ENCODE measurements at regions not wholly inside any gene's neighbourhood (a gene's known extent, or its start where the extent isn't known, plus 50 kb on each side); places are given as distances from the start of the nearest gene placed in this dataset.

DNA sequence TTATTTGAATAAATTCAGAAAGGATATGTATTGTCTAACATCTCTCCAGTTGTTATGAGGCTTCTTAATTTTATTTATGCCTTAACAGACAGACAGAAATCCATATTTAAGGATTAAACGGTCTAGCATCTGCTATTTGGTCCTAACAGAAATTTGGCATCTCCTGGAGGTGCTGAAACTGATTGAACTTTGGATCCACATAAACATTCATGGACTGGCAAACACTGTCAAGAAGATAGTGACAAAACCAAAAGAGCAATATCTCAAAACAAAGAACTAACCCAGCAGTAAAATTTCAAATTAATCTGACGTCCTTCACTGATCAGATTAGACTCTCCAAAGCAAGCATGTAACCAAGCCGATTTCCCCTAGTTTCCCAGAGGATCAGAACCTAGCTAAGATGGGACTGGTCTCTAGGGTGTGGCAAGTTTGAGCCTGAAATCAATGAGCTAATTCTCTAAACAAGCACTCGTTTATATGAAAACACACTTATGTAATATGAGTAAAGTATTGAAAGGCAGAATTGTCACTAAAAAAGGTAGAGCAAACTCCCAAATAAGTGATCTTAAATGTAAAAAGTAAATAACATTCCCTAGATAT is 139.5 kb downstream of the NOL4 start:
- no peak for TF ChIP-seq SMC3 (IDR thresholded peaks at IDR 0.05; ENCODE audit: low read depth, low read length)
- no peak for TF ChIP-seq RAD21 (IDR thresholded peaks at IDR 0.05; ENCODE audit: low read length)
- TF ChIP-seq, protein P1, sequence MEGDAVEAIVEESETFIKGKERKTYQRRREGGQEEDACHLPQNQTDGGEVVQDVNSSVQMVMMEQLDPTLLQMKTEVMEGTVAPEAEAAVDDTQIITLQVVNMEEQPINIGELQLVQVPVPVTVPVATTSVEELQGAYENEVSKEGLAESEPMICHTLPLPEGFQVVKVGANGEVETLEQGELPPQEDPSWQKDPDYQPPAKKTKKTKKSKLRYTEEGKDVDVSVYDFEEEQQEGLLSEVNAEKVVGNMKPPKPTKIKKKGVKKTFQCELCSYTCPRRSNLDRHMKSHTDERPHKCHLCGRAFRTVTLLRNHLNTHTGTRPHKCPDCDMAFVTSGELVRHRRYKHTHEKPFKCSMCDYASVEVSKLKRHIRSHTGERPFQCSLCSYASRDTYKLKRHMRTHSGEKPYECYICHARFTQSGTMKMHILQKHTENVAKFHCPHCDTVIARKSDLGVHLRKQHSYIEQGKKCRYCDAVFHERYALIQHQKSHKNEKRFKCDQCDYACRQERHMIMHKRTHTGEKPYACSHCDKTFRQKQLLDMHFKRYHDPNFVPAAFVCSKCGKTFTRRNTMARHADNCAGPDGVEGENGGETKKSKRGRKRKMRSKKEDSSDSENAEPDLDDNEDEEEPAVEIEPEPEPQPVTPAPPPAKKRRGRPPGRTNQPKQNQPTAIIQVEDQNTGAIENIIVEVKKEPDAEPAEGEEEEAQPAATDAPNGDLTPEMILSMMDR (IDR thresholded peaks at IDR 0.05): no peak
- TF ChIP-seq FOXM1 (IDR thresholded peaks at IDR 0.05; ENCODE audit: low read depth): no peak
- TF ChIP-seq JUND (IDR thresholded peaks at IDR 0.05): no peak
- TF ChIP-seq MXI1 (IDR thresholded peaks at IDR 0.05; ENCODE audit: low read depth, low read length): no peak
- no peak for TF ChIP-seq EZH2phosphoT487 (IDR thresholded peaks at IDR 0.05; ENCODE audit: borderline replicate concordance, low read depth)
- TF ChIP-seq TAF1 (IDR thresholded peaks at IDR 0.05; ENCODE audit: borderline replicate concordance, low read depth, low read length): no peak
- no peak for TF ChIP-seq YY1 (IDR thresholded peaks at IDR 0.05; ENCODE audit: low read depth)
- no peak for TF ChIP-seq CHD2 (IDR thresholded peaks at IDR 0.05; ENCODE audit: low read length, partially characterized antibody)
- TF ChIP-seq, protein P2, sequence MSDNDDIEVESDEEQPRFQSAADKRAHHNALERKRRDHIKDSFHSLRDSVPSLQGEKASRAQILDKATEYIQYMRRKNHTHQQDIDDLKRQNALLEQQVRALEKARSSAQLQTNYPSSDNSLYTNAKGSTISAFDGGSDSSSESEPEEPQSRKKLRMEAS (IDR thresholded peaks at IDR 0.05; ENCODE audit: low read depth): no peak
- TF ChIP-seq POLR2AphosphoS5 (IDR thresholded peaks at IDR 0.05; ENCODE audit: low read depth, low read length): no peak
- no peak for TF ChIP-seq NRF1 (IDR thresholded peaks at IDR 0.05; ENCODE audit: low read depth, low read length)
- no peak for TF ChIP-seq RCOR1 (IDR thresholded peaks at IDR 0.05; ENCODE audit: low read length)

Measured in SK-N-SH (cell line).